ENCODE measurements at regions not wholly inside any gene's neighbourhood (a gene's known extent, or its start where the extent isn't known, plus 50 kb on each side); places are given as distances from the start of the nearest gene placed in this dataset.

- DNase-seq (ENCODE audit: low read depth in 1 of 2, low spot score in 1 of 2), result no peak
- no peak overlapping the region for H3K4me3 ChIP-seq (replicated peaks; ENCODE audit: insufficient read depth, low read length)
- no peak overlapping the region for H3K27ac ChIP-seq (replicated peaks)
- no peaks in the 10 kb centered on the region for H3K27me3 ChIP-seq (ENCODE audit: insufficient read depth, poor library complexity, severe bottlenecking)
- TF ChIP-seq CTCF (IDR thresholded peaks at IDR 0.05; ENCODE audit: insufficient read depth, low read length) (no peak), POLR2AphosphoS5 (IDR thresholded peaks at IDR 0.05; ENCODE audit: low read depth) (no peak)
Measured at GRCh38 chr11:130598433-130598832, 150.0 kb downstream of the ADAMTS15 start.

- no peaks in the 10 kb centered on the region for H3K27me3 ChIP-seq (ENCODE audit: insufficient read depth, poor library complexity, severe bottlenecking)
- DNase-seq (ENCODE audit: low read depth in 1 of 2, low spot score in 1 of 2), result no peak
- no peak overlapping the region for H3K27ac ChIP-seq (replicated peaks)
- no peak overlapping the region for H3K4me3 ChIP-seq (replicated peaks; ENCODE audit: insufficient read depth, low read length)
- TF ChIP-seq CTCF (IDR thresholded peaks at IDR 0.05; ENCODE audit: insufficient read depth, low read length), result no peak
- no peak for TF ChIP-seq GABPA (IDR thresholded peaks at IDR 0.05; ENCODE audit: low read depth)
- TF ChIP-seq POLR2AphosphoS5 (IDR thresholded peaks at IDR 0.05; ENCODE audit: low read depth), result no peak
- TF ChIP-seq REST (IDR thresholded peaks at IDR 0.05; ENCODE audit: insufficient replicate concordance, low read depth), result no peak
- TF ChIP-seq SPI1 (IDR thresholded peaks at IDR 0.05; ENCODE audit: borderline replicate concordance, low read depth), result no peak
Measured at GRCh38 chr11:130599073-130599654, 150.7 kb downstream of the ADAMTS15 start.

GRCh38 chr11:130600139-130600538 lies 151.7 kb downstream of the ADAMTS15 start:
- H3K4me3 ChIP-seq (replicated peaks; ENCODE audit: insufficient read depth, low read length), result no peak overlapping the region
- no peak overlapping the region for H3K27ac ChIP-seq (replicated peaks)
- no peak for TF ChIP-seq CTCF (IDR thresholded peaks at IDR 0.05; ENCODE audit: insufficient read depth, low read length)
- TF ChIP-seq SPI1 (IDR thresholded peaks at IDR 0.05; ENCODE audit: borderline replicate concordance, low read depth), result no peak
- TF ChIP-seq POLR2AphosphoS5 (IDR thresholded peaks at IDR 0.05; ENCODE audit: low read depth), result no peak
- TF ChIP-seq REST (IDR thresholded peaks at IDR 0.05; ENCODE audit: insufficient replicate concordance, low read depth), result no peak
- no peak for TF ChIP-seq GABPA (IDR thresholded peaks at IDR 0.05; ENCODE audit: low read depth)
- DNase-seq (ENCODE audit: low read depth in 1 of 2, low spot score in 1 of 2), result no peak
- H3K27me3 ChIP-seq (ENCODE audit: insufficient read depth, poor library complexity, severe bottlenecking), result no peaks in the 10 kb centered on the region

GRCh38 chr11:130600616-130601015 lies 152.2 kb downstream of the ADAMTS15 start:
- H3K4me3 ChIP-seq (replicated peaks; ENCODE audit: insufficient read depth, low read length), result no peak overlapping the region
- H3K27me3 ChIP-seq (ENCODE audit: insufficient read depth, poor library complexity, severe bottlenecking), result no peaks in the 10 kb centered on the region
- H3K27ac ChIP-seq (replicated peaks), result no peak overlapping the region
- DNase-seq (ENCODE audit: low read depth in 1 of 2, low spot score in 1 of 2), result no peak
- no peak for TF ChIP-seq REST (IDR thresholded peaks at IDR 0.05; ENCODE audit: insufficient replicate concordance, low read depth)
